HG02970 (cell line): ENCODE measurements at regions not wholly inside any gene's neighbourhood (a gene's known extent, or its start where the extent isn't known, plus 50 kb on each side); places are given as distances from the start of the nearest gene placed in this dataset.

Experiments used
- ATAC-seq: cut with Tn5 transposase; IDR thresholded peaks from one replicate; pipeline ENCODE4 v1.9.1; 2021; ENCODE audit warnings: mild to moderate bottlenecking, moderate library complexity, moderate number of reproducible peaks; ENCODE audit not compliant: unreplicated experiment, low FRiP score

DNA sequence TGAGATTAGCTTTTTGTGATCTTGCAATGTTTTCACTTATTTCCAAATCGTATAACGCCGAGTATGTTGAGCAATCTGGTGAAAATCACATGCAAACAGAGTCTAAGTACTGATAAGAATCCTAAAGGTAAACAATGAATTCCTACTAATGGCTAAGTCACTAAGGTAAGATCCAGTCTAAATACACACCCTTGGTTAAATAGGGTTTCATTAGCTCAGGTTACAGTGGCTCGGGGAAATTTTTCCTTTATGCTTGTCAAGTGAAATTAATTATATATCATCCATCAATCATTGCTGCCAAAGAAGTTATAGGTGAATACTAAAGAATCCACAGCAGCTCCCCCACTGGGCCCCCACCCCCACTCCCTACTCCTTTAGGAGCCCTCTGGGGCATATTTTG is 139.3 kb downstream of the SOX2 start:
- no peak for ATAC-seq

- no peak for ATAC-seq
These were observed 144.1 kb downstream of the SOX2 start for GRCh38 chr3:181855825-181856224.

DNA sequence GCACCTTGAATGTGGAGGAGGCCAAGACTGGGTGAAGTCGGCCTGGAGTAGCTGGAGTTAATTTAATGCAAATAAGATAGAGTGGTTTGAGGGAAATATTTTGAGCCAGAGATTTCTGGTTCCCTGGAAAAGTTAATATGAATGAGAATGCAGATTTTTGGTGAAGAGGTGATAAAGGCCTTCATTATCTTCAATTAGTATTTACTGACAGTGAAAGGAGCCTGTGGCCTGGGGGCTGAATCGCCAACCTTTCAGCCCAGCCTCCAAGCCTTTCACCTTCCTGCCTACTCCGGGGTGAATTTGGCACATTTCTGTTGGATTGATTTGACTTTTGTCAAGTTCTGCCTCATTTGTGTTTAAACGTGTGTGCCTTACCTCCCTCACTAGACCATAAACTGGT is 147.8 kb downstream of the SOX2 start:
- ATAC-seq: no peak

DNA sequence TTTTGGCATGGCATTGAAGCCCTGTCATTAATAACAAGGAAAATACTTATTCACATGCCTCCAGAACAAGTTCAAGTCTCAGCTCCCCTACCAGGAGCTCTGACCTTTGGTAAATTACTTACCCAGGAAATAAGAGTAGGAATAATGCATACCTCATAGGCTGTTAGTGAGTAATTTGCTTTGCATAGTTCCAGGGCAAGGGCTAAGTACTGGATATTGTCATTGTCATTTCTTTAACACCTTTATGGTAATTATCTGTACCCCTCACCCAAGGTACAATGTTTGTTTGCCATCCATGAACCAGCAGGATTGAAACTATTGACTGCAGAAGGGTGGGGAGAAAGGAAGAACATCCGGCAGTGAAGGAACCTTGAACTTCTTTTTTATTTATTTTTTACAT is 148.5 kb downstream of the SOX2 start:
- ATAC-seq: no peak

GRCh38 chr3:181862502-181862901 is 150.8 kb downstream of the SOX2 start:
- no peak for ATAC-seq

DNA sequence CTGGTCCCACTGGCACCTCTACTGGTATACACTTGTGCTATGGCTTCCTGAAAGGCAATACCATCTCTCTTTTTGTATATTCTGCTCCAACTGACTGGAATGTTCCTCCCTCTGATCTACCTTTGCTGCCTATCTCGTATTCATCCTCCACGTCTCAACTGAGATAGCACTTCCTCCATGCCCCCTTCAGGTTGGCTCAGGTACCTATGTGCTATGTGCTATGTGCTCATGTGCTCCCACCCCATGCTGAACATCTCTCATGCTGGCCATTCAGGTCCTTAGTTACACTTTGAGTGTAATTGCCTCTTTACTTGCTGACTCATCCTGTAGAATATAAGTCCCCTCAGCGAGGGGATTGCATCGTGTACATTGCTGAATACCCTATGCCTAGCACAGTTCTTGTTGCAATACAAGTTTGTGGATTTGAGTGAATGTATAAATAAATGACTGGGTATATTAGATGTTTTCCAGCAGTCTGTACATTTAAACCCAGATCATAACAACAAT is 156.9 kb downstream of the SOX2 start:
- no peak for ATAC-seq

DNA sequence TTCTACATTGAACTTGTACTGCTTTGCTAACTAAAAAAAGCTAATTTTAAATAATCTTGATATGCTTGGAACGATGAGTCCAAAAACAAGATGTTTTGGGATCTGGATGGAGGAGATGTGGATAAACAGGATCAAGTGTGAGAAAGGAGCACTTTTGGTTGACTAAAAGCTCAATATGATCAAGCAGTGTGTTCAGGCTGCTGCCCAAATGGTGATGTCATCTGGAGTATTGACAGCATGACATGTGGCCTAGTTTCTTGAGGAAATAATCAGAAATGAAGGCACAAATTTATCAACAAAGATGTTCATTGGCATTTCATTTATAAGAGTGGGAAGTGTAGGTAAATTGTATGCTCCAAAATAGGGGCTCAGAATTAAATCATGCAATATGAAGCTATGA is 161.2 kb downstream of the SOX2 start:
- no peak for ATAC-seq

DNA sequence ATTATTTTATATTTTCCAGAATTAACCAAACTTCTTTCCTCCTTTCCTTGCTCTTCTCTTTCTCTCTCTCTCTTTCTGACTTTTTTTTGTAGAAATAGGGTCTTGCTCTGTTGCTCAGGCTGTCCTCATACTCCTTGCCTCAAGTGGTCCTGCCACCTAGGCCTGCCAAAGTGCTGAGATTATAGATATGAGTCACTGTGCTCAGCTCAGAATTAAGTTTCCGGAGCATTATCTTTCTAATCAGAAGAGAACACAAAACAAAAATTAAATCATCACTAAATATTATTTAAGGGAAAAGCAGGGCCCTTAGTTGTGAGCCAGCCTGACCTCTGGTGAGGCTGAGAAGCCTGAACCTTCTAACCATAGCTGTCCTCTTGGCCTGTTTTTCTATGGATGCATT is 168.2 kb downstream of the SOX2 start:
- ATAC-seq: no peak

GRCh38 chr3:181880331-181880730 is 168.6 kb downstream of the SOX2 start:
- ATAC-seq: no peak

DNA sequence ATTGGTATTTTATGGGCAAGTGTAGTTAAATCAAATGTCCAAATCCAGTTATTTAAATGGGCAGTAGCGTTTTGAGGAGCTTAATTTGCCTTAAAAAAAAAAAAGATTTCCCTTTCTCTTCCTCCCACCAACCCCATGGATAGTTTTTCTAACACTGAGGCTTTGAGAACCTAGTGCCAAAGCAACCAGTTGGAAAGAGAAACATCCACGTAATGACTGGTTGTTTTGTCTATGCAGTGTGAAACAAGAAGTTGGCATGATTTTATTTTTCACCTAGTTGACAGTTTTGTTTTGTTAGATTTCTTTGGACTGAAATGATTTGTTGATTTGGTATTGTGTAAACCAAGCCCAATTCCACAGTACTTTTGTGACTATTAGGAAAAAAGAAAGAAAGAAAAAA is 170.0 kb downstream of the SOX2 start:
- ATAC-seq: no peak

- no peak for ATAC-seq
These were observed 174.3 kb downstream of the SOX2 start for GRCh38 chr3:181885868-181886630.

DNA sequence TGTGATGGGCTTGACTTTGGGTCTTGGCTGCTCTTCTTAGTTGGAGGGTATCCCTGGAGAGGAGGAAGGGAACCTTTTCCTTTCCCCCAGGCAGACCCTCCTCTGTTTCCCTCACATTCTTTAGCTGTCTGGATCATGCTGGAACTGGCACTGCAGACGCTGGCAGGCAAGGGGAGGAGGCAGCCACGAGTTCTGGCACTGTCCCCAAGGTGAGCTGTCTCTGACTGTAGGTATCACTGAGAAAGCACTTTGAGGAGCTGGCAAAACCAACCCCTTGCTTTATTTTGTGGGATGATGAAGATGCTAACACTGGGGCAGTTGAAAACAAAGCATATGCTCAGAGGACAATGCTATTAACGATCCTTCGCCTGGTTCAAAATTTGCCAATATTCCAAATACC is 175.0 kb downstream of the SOX2 start:
- no peak for ATAC-seq

DNA sequence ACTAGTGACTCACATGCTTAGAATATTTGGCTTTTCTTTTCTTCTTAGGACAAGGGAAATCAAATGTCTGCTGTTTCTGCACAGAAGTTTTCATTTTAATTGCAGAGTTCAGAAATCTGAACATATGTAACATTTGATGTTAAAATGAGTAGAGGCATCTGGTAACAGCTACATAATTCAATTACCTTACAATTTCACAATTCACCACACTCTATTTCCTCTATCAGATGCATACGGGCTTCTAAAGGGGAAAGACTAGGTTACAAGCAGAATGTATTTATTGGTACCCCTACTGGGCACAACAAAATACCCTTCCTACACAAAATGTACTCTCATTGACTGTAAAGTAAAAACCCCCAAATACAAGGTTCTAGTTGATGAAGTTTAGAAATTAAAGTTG is 176.0 kb downstream of the SOX2 start:
- no peak for ATAC-seq

DNA sequence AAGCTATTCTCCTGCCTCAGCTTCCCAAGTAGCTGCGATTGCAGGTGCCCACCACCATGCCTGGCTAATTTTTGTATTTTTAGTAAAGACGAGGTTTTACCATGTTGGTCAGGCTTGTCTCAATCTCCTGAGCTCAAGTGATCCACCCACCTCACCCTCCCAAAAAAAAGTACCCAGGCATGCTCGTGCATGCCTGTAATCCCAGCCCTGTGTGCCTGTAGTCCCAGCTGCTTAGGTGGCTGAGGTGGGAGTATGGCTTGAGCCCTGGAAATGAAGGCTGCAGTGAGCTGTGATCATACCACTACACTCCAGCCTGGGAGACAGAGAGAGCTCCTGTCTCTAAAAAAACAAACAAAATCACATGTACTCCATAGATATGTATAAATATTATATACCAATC is 176.5 kb downstream of the SOX2 start:
- ATAC-seq: no peak

DNA sequence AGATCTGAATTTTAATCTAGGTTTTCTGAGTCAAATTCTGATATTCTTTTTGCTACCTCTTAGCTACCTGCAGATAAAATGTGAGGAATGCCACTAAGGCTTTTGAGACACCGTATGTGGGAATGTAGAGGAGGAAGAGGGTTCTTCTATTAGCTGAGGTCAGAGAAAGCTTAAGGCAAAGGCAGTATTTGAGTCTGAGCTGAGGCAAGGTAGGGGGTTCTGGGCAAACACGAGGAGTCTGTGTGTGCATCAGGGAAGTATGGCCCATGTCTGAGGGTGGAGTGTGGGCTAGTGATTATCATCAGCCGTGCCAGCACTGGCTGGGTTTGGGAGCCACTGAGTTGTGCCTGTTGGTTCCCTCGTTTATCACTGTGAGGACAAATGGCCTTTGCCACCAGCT is 181.1 kb downstream of the SOX2 start:
- ATAC-seq: no peak

GRCh38 chr3:181896605-181897004 is 184.9 kb downstream of the SOX2 start:
- no peak for ATAC-seq

GRCh38 chr3:181899702-181900101 is 188.0 kb downstream of the SOX2 start:
- no peak for ATAC-seq

- ATAC-seq: no peak
These were observed 189.9 kb downstream of the SOX2 start for GRCh38 chr3:181901626-181902025.

- ATAC-seq: no peak
These were observed 194.6 kb downstream of the SOX2 start for GRCh38 chr3:181906338-181906737.

DNA sequence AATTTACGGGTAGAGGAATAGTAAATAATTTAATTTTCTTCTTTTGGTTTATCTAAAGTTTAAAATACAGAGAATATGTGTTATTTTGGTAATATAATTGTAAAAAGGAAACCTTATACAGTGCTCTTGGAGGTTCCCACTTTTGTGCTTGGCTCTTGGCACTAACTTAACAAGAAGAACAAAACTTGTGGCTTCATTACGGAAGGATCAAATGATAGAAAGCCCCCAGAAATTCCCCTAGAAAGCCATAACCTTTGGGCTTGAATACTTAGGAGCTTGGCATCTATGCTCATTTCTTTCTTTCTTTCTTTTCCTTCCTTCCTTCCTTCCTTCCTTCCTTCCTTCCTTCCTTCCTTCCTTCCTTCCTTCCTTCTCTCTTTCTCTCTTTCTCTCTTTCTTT is 197.5 kb downstream of the SOX2 start:
- ATAC-seq: no peak

GRCh38 chr3:181912384-181912783 is 200.7 kb downstream of the SOX2 start:
- no peak for ATAC-seq

DNA sequence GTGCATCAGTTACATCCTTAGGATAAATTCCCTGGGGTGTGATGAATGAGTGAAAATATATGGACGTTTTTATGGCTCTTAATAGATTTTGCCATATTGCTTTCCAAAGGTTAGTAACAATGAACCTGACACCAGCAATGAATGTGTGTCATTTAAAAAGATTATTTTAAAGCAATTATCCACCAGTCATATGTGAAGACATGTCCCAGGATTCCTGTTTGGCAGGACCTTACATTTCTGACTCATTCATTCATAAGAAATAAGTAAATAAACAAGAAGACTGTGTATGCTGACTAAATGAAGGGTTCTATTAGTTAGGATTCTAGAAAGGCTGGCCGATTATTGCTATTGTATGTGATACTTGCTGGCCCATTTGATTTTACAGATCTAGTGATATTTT is 201.5 kb downstream of the SOX2 start:
- ATAC-seq: no peak

GRCh38 chr3:181915551-181915950 is 203.8 kb downstream of the SOX2 start:
- ATAC-seq: no peak
